ENCODE measurements at regions not wholly inside any gene's neighbourhood (a gene's known extent, or its start where the extent isn't known, plus 50 kb on each side); places are given as distances from the start of the nearest gene placed in this dataset.

DNA sequence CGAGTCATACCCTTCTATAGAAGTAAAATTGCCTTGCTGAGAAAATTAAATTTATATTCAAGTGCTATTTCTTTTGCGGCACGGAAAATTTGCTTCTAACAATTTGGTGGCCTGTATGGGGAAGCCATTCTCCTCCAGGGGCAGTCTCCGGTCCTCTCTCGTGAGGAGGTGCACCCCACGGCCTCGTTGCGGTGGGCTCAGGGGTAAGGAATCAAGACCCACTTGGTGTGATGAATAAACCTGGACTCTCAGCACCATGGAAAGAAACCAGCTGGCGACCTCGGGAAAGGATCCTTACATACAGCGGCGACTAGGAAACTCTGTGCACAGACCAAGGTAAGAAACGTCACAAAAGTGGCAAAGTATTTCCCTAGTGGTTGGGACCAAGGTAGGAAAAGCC, 252.9 kb downstream of the DPY19L2 start:
- H3K27ac Mint-ChIP-seq (ENCODE audit: unreplicated experiment), result no peak overlapping the region
- H3K27me3 Mint-ChIP-seq (ENCODE audit: low read depth), result peaks cover 8% of the 10 kb centered on the region
- no peaks in the 10 kb centered on the region for H3K4me1 Mint-ChIP-seq (ENCODE audit: low read depth)
- peaks cover 15% of the 10 kb centered on the region for H3K9me3 Mint-ChIP-seq (ENCODE audit: low read depth)
- no peak overlapping the region for H3K4me3 Mint-ChIP-seq (ENCODE audit: unreplicated experiment)
- TF ChIP-seq, protein P1, sequence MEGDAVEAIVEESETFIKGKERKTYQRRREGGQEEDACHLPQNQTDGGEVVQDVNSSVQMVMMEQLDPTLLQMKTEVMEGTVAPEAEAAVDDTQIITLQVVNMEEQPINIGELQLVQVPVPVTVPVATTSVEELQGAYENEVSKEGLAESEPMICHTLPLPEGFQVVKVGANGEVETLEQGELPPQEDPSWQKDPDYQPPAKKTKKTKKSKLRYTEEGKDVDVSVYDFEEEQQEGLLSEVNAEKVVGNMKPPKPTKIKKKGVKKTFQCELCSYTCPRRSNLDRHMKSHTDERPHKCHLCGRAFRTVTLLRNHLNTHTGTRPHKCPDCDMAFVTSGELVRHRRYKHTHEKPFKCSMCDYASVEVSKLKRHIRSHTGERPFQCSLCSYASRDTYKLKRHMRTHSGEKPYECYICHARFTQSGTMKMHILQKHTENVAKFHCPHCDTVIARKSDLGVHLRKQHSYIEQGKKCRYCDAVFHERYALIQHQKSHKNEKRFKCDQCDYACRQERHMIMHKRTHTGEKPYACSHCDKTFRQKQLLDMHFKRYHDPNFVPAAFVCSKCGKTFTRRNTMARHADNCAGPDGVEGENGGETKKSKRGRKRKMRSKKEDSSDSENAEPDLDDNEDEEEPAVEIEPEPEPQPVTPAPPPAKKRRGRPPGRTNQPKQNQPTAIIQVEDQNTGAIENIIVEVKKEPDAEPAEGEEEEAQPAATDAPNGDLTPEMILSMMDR (IDR thresholded peaks at IDR 0.05), result no peak
- peak; percentile 55 for DNase-seq (ENCODE audit: low spot score)
- H3K36me3 Mint-ChIP-seq (ENCODE audit: low read depth), result no peaks in the 10 kb centered on the region

DNA sequence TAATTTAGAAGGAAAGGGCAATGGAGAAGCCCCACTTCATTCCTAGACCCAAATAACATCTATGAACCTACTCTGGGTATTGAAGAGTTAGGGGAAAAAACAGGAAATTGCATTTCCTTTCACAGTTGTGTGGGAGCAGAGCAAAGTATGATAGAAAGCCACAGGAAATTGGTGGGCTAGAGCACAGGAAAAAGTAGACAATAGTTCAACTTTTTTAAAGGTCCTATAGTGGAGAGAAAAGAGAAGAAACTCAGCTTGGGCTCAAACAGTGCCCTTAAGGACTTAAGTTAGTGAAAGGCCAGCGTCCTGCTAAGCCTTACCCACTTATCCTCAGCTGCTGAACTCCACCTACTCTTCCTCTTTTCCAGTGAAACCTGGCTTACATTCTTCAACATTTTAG, 258.1 kb downstream of the DPY19L2 start:
- DNase-seq (ENCODE audit: low spot score), result no peak

DNA sequence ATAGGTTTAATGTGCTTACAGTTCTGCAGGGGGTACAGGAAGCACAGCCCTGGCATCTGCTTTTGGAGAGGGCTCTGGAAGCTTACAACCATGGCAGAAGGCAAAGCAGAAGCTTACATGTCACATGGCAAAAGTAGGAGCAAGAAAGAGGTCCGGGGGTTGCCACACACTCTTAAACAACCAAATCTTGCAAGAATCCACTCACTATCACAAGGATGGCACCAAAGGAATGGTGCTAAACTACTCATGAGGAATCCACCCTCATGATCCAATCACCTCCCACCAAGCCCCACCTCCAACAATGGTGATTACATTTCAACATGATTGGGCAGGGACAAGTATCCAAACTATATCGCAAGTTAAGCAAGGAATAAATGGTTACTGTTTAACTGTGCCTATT, 255.8 kb upstream of the AVPR1A start:
- no peaks in the 10 kb centered on the region for H3K4me1 Mint-ChIP-seq (ENCODE audit: low read depth)
- H3K27me3 Mint-ChIP-seq (ENCODE audit: low read depth), result no peaks in the 10 kb centered on the region
- peaks cover 3% of the 10 kb centered on the region for H3K36me3 Mint-ChIP-seq (ENCODE audit: low read depth)
- DNase-seq (ENCODE audit: low spot score), result no peak
- TF ChIP-seq, protein P1 (IDR thresholded peaks at IDR 0.05), result no peak
- H3K9me3 Mint-ChIP-seq (ENCODE audit: low read depth), result peaks cover 6% of the 10 kb centered on the region
- H3K27ac Mint-ChIP-seq (ENCODE audit: unreplicated experiment), result no peak overlapping the region
- H3K4me3 Mint-ChIP-seq (ENCODE audit: unreplicated experiment), result no peak overlapping the region

More for the DNA sequence above, 258.1 kb downstream of the DPY19L2 start:
- H3K27me3 Mint-ChIP-seq (ENCODE audit: low read depth), result peaks cover 4% of the 10 kb centered on the region
- H3K9me3 Mint-ChIP-seq (ENCODE audit: low read depth), result peaks cover 17% of the 10 kb centered on the region
- H3K4me3 Mint-ChIP-seq (ENCODE audit: unreplicated experiment), result no peak overlapping the region
- TF ChIP-seq, protein P1 (IDR thresholded peaks at IDR 0.05), result no peak
- H3K4me1 Mint-ChIP-seq (ENCODE audit: low read depth), result no peaks in the 10 kb centered on the region
- peaks cover 3% of the 10 kb centered on the region for H3K36me3 Mint-ChIP-seq (ENCODE audit: low read depth)
- H3K27ac Mint-ChIP-seq (ENCODE audit: unreplicated experiment), result no peak overlapping the region

DNA sequence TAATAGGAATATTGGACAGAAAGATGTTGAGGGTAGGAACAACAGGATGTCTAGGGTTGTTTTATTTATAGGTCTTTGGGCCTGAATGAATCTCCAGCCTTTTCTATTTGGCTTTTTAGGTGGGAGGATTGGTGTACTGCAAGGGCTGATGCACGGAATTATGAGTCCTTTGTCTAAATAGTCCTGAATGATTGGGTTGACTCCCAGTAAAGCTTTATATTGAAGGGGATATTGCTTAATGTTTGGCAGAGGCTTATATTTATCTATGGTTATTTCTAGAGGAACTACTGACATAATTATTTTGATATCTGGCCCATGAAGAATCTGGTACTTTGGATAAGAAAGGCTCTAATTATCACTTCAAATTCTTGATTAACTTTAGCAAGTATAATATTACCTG, 253.6 kb upstream of the AVPR1A start:
- Mint-ChIP-seq H3K27me3 (ENCODE audit: low read depth) (no peaks in the 10 kb centered on the region), H3K9me3 (ENCODE audit: low read depth) (peaks cover 6% of the 10 kb centered on the region), H3K27ac (ENCODE audit: unreplicated experiment) (no peak overlapping the region), H3K36me3 (ENCODE audit: low read depth) (peaks cover 3% of the 10 kb centered on the region), H3K4me3 (ENCODE audit: unreplicated experiment) (no peak overlapping the region), H3K4me1 (ENCODE audit: low read depth) (no peaks in the 10 kb centered on the region)
- TF ChIP-seq, protein P1 (IDR thresholded peaks at IDR 0.05), result no peak
- no peak for DNase-seq (ENCODE audit: low spot score)

DNA sequence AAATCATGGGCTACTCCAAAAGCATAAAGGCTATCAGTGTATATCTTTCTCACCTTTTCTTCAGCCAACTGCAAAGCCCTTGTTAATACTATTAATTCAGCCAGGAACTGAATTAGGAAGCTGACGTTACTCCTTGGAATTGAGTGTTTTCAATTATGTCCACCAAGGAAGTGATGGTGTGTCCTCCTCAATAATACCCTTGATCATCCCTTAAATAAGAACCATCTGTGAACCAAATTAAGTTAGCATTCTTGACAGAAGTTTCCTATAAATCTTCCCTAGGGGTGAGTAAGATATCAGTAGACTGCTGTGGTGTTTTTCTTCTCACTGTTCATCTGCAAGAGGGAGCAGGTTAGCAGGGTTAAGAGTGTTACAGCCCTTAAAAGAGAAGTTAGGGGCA, 252.3 kb upstream of the AVPR1A start:
- Mint-ChIP-seq H3K4me3 (ENCODE audit: unreplicated experiment) (no peak overlapping the region), H3K36me3 (ENCODE audit: low read depth) (peaks cover 3% of the 10 kb centered on the region), H3K27me3 (ENCODE audit: low read depth) (no peaks in the 10 kb centered on the region), H3K4me1 (ENCODE audit: low read depth) (no peaks in the 10 kb centered on the region), H3K27ac (ENCODE audit: unreplicated experiment) (no peak overlapping the region), H3K9me3 (ENCODE audit: low read depth) (peaks cover 14% of the 10 kb centered on the region)
- no peak for DNase-seq (ENCODE audit: low spot score)
- TF ChIP-seq, protein P1 (IDR thresholded peaks at IDR 0.05), result no peak
